ENCODE measurements at regions not wholly inside any gene's neighbourhood (a gene's known extent, or its start where the extent isn't known, plus 50 kb on each side); places are given as distances from the start of the nearest gene placed in this dataset.

DNA sequence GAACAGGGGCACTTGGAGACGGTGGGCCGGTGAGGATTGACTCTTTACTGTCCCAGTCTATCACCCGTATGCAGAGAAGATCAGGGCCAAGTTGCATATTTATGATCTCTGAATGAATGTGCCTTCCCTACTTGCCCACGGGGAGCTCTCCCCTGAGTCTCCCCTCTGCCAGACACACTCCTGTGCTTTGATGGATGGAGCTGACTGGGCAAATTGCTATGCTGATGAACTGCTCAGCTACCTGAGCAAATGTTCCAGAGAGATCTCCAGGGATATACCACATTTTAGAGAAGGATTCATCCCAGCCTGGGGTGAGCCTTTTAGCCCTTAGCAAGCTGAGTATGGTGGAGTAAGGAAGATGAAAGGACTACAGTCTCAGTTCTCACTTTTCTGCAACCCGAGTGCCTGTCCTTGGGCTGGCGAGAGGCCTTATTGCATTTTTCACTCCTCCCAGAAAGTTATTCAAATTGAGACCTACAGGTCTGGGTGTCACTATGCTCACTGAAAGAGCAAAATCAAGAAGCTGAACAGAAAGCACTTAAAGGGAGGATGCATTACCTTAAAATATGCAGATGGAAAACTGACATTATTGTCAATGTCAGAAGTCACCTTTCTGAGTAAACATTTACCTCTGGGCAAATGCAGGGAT is 526.7 kb upstream of the WWC1 start:
- ATAC-seq (ENCODE audit: low read depth) (no peak), DNase-seq (no peak)
- no peaks in the 10 kb centered on the region for H3K27me3 Mint-ChIP-seq
- Histone ChIP-seq H3K27ac (ENCODE audit: low read length in 2 of 2) (no peak overlapping the region), H3K9me3 (ENCODE audit: control extremely low read depth in 1 of 3, control insufficient read depth in 2 of 3, insufficient read depth in 1 of 3, low read length in 2 of 3) (no peaks in the 10 kb centered on the region), H3K4me3 (ENCODE audit: control extremely low read depth in 1 of 5, extremely low read depth in 1 of 5, insufficient read depth in 1 of 5, low read depth in 2 of 5, low read length in 4 of 5) (no peak overlapping the region), H2AFZ (ENCODE audit: insufficient read depth, low read depth, low read length, poor library complexity, severe bottlenecking) (no peak overlapping the region), H3K79me2 (ENCODE audit: control insufficient read depth, insufficient read depth, low read length) (no peaks in the 10 kb centered on the region), H3K27me3 (replicated peaks in 1 of 4; ENCODE audit: control extremely low read depth in 1 of 4, control insufficient read depth in 3 of 4, insufficient read depth in 4 of 4, low read length in 3 of 4) (no peaks in the 10 kb centered on the region), H4K20me1 (ENCODE audit: control insufficient read depth, insufficient read depth, low read length, poor library complexity, severe bottlenecking) (no peaks in the 10 kb centered on the region), H3K36me3 (replicated peaks in 1 of 2; ENCODE audit: control extremely low read depth in 1 of 2, control insufficient read depth in 1 of 2, extremely low read depth in 1 of 2, insufficient read depth in 2 of 2, low read length in 1 of 2) (no peaks in the 10 kb centered on the region), H3K9ac (ENCODE audit: low read length) (no peak overlapping the region), H3K4me1 (ENCODE audit: control insufficient read depth in 2 of 2, insufficient read depth in 2 of 2, low read length in 2 of 2) (no peaks in the 10 kb centered on the region), H3K4me2 (replicated peaks; ENCODE audit: low read depth, low read length, poor library complexity, severe bottlenecking) (no peak overlapping the region)
- intact Hi-C loops (cut with micrococcal nuclease), result no loop called here
- WGBS (ENCODE audit: insufficient coverage), result 90% methylated on average over 5 of the region's 6 CpGs
- no peaks in the 10 kb centered on the region for H3K4me1 Mint-ChIP-seq
- TF ChIP-seq, protein P1, sequence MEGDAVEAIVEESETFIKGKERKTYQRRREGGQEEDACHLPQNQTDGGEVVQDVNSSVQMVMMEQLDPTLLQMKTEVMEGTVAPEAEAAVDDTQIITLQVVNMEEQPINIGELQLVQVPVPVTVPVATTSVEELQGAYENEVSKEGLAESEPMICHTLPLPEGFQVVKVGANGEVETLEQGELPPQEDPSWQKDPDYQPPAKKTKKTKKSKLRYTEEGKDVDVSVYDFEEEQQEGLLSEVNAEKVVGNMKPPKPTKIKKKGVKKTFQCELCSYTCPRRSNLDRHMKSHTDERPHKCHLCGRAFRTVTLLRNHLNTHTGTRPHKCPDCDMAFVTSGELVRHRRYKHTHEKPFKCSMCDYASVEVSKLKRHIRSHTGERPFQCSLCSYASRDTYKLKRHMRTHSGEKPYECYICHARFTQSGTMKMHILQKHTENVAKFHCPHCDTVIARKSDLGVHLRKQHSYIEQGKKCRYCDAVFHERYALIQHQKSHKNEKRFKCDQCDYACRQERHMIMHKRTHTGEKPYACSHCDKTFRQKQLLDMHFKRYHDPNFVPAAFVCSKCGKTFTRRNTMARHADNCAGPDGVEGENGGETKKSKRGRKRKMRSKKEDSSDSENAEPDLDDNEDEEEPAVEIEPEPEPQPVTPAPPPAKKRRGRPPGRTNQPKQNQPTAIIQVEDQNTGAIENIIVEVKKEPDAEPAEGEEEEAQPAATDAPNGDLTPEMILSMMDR (IDR thresholded peaks at IDR 0.05), result no peak
- TF ChIP-seq EZH2 (IDR thresholded peaks at IDR 0.05; ENCODE audit: borderline replicate concordance, insufficient read depth, low read depth, low read length, poor library complexity, severe bottlenecking), result no peak
- no peak overlapping the region for H3K27ac Mint-ChIP-seq
- no peaks in the 10 kb centered on the region for H3K9me3 Mint-ChIP-seq (ENCODE audit: insufficient read depth)
- ChIA-PET CTCF (no interaction called here), POLR2A (no interaction called here)
- H3K4me3 Mint-ChIP-seq, result no peak overlapping the region

GRCh38 chr5:167765352-167765751 is 526.1 kb upstream of the WWC1 start:
- Histone ChIP-seq H2AFZ (ENCODE audit: insufficient read depth, low read depth, low read length, poor library complexity, severe bottlenecking) (no peak overlapping the region), H4K20me1 (ENCODE audit: control insufficient read depth, insufficient read depth, low read length, poor library complexity, severe bottlenecking) (no peaks in the 10 kb centered on the region), H3K9me3 (ENCODE audit: control extremely low read depth in 1 of 3, control insufficient read depth in 2 of 3, insufficient read depth in 1 of 3, low read length in 2 of 3) (no peaks in the 10 kb centered on the region), H3K36me3 (replicated peaks in 1 of 2; ENCODE audit: control extremely low read depth in 1 of 2, control insufficient read depth in 1 of 2, extremely low read depth in 1 of 2, insufficient read depth in 2 of 2, low read length in 1 of 2) (no peaks in the 10 kb centered on the region), H3K9ac (ENCODE audit: low read length) (no peak overlapping the region), H3K4me2 (replicated peaks; ENCODE audit: low read depth, low read length, poor library complexity, severe bottlenecking) (no peak overlapping the region), H3K4me3 (ENCODE audit: control extremely low read depth in 1 of 5, extremely low read depth in 1 of 5, insufficient read depth in 1 of 5, low read depth in 2 of 5, low read length in 4 of 5) (no peak overlapping the region), H3K27me3 (replicated peaks in 1 of 4; ENCODE audit: control extremely low read depth in 1 of 4, control insufficient read depth in 3 of 4, insufficient read depth in 4 of 4, low read length in 3 of 4) (no peaks in the 10 kb centered on the region), H3K27ac (ENCODE audit: low read length in 2 of 2) (no peak overlapping the region), H3K4me1 (ENCODE audit: control insufficient read depth in 2 of 2, insufficient read depth in 2 of 2, low read length in 2 of 2) (no peaks in the 10 kb centered on the region), H3K79me2 (ENCODE audit: control insufficient read depth, insufficient read depth, low read length) (no peaks in the 10 kb centered on the region)
- ATAC-seq (ENCODE audit: low read depth), result no peak
- CTCF ChIA-PET, result no interaction called here
- Mint-ChIP-seq H3K27ac (no peak overlapping the region), H3K4me3 (no peak overlapping the region), H3K27me3 (no peaks in the 10 kb centered on the region), H3K4me1 (no peaks in the 10 kb centered on the region), H3K9me3 (ENCODE audit: insufficient read depth) (peaks cover 3% of the 10 kb centered on the region)
- POLR2A ChIA-PET, result no interaction called here
- intact Hi-C loops (cut with micrococcal nuclease), result no loop called here
- 83% methylated on average over 7 of the region's 7 CpGs for WGBS (ENCODE audit: insufficient coverage)
- DNase-seq, result no peak
- TF ChIP-seq, protein P1 (IDR thresholded peaks at IDR 0.05), result no peak
- TF ChIP-seq EZH2 (IDR thresholded peaks at IDR 0.05; ENCODE audit: borderline replicate concordance, insufficient read depth, low read depth, low read length, poor library complexity, severe bottlenecking), result no peak
